A673 (cell line): ENCODE measurements at regions not wholly inside any gene's neighbourhood (a gene's known extent, or its start where the extent isn't known, plus 50 kb on each side); places are given as distances from the start of the nearest gene placed in this dataset.

Source experiments
- EZH2 ChIP-seq: fragments of 200-600 bp; sonication (generic); IDR thresholded peaks from 2 replicates; pipeline ENCODE4 v1.6.1; 2017; ENCODE audit warnings: borderline replicate concordance, low read depth, mild to moderate bottlenecking, mixed read lengths, antibody characterized with exemption, low read length; ENCODE audit not compliant: poor library complexity, severe bottlenecking
- TF ChIP-seq, protein P1 (sequence below): fragments of 300-800, 200-600 bp; sonication (generic); conservative IDR thresholded peaks from 2 replicates; pipeline ENCODE4 v1.5.1; 2017; ENCODE audit warnings: low read depth, mild to moderate bottlenecking, antibody characterized with exemption, low read length, moderate library complexity, mixed read lengths

DNA sequence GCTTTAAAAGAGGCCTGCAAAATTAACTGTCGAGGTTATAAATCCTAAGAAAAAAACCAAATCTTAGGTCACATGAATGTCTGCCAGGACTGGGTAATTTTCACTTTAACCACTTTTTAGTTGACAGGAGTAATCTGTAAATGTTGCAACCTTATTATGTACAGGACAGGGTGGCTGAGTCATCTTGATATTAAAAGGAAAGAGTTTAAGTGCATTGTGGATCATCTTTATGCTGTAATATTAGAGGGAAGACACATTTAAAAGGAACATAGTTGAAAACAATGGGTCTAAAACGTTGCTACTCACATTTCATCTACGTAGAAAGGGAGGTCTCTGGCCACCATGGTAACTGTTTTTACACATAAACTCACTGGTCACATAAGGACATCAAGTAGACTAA is 115.5 kb downstream of the LSMEM1 start:
- TF ChIP-seq, protein P1, sequence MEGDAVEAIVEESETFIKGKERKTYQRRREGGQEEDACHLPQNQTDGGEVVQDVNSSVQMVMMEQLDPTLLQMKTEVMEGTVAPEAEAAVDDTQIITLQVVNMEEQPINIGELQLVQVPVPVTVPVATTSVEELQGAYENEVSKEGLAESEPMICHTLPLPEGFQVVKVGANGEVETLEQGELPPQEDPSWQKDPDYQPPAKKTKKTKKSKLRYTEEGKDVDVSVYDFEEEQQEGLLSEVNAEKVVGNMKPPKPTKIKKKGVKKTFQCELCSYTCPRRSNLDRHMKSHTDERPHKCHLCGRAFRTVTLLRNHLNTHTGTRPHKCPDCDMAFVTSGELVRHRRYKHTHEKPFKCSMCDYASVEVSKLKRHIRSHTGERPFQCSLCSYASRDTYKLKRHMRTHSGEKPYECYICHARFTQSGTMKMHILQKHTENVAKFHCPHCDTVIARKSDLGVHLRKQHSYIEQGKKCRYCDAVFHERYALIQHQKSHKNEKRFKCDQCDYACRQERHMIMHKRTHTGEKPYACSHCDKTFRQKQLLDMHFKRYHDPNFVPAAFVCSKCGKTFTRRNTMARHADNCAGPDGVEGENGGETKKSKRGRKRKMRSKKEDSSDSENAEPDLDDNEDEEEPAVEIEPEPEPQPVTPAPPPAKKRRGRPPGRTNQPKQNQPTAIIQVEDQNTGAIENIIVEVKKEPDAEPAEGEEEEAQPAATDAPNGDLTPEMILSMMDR, result no peak
- no peak for TF ChIP-seq EZH2
